Calu3 (cell line): ENCODE measurements at regions not wholly inside any gene's neighbourhood (a gene's known extent, or its start where the extent isn't known, plus 50 kb on each side); places are given as distances from the start of the nearest gene placed in this dataset.
A peak's percentile ranks its signal among the peaks of the same experiment; 100 is the strongest.

Source experiments
- BruUV-seq: library from RNA; stranded (reverse); fragments of 400-500 nt; replicated peaks from 2 replicates; lab custom pipeline; 2021; lab: Mats Ljungman, UMichigan
- CTCF ChIA-PET: fragments of 300-600 bp; sonication (Branson Sonifier 250); formaldehyde crosslinking; loops from one replicate; lab custom pipeline; 2022; ENCODE audit warnings: antibody characterized with exemption; lab: Charles Lee
- DNase-seq: peaks from one replicate; pipeline ENCODE4 v3.0.0; 2022
- H3K27ac Mint-ChIP-seq: one replicate; pipeline ENCODE4 v1.8.0; 2022; ENCODE audit warnings: mixed read lengths; ENCODE audit not compliant: unreplicated experiment
- H3K27me3 Mint-ChIP-seq: one replicate; pipeline ENCODE4 v1.8.0; 2022; ENCODE audit warnings: mixed read lengths; ENCODE audit not compliant: unreplicated experiment
- H3K36me3 Mint-ChIP-seq: one replicate; pipeline ENCODE4 v1.8.0; 2022; ENCODE audit warnings: mild to moderate bottlenecking, moderate library complexity, mixed read lengths; ENCODE audit not compliant: insufficient read depth, unreplicated experiment
- H3K4me1 Mint-ChIP-seq: one replicate; pipeline ENCODE4 v1.8.0; 2022; ENCODE audit warnings: mild to moderate bottlenecking, low read depth, mixed read lengths; ENCODE audit not compliant: unreplicated experiment
- H3K4me3 Mint-ChIP-seq: one replicate; pipeline ENCODE4 v1.8.0; 2022; ENCODE audit warnings: mild to moderate bottlenecking, low read depth, moderate library complexity, mixed read lengths; ENCODE audit not compliant: unreplicated experiment
- H3K9me3 Mint-ChIP-seq: one replicate; pipeline ENCODE4 v1.8.0; 2022; ENCODE audit warnings: low read depth, mixed read lengths; ENCODE audit not compliant: unreplicated experiment
- intact Hi-C: fragments of 100-400 bp; cut with micrococcal nuclease; formaldehyde crosslinking; loops from one replicate; pipeline ENCODE4 v1.10.0; 2022; ENCODE audit not compliant: unreplicated experiment
- TF ChIP-seq, protein P1 (sequence below): fragments of 200-600 bp; IDR thresholded peaks from one replicate; pipeline ENCODE4 v1.8.0; 2022; ENCODE audit warnings: antibody characterized with exemption; ENCODE audit not compliant: unreplicated experiment

GRCh38 chr6:27558028-27558724 is 85.3 kb upstream of the ZNF184 start:
- Mint-ChIP-seq H3K4me3 (peak overlapping the region; percentile 68), H3K4me1 (peaks cover 17% of the 10 kb centered on the region)

DNA sequence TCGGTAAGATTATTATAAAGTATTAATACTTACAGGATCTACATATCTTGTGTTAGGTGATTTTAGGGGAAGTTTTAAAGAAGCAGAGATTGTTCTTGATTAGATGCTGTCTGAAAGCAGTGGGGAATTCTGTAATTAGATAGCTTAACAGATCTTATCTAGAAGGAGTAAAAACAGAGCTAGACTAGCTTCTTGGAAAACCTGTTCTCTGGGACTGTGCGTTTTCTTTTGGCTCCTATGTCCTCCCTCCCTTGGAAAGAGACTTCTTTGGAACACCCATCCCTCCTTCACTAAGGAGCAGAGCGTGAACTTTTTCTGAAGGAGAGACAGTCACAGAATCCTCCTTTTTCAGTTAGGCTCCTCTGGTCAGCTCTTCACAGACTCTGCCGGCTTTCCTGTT is 83.5 kb upstream of the ZNF184 start:
- intact Hi-C loops = no loop called here
- no peak overlapping the region for H3K4me3 Mint-ChIP-seq
- BruUV-seq = no TSS peak
- peaks cover 11% of the 10 kb centered on the region for H3K36me3 Mint-ChIP-seq
- H3K27ac Mint-ChIP-seq = no peak overlapping the region
- TF ChIP-seq, protein P1, sequence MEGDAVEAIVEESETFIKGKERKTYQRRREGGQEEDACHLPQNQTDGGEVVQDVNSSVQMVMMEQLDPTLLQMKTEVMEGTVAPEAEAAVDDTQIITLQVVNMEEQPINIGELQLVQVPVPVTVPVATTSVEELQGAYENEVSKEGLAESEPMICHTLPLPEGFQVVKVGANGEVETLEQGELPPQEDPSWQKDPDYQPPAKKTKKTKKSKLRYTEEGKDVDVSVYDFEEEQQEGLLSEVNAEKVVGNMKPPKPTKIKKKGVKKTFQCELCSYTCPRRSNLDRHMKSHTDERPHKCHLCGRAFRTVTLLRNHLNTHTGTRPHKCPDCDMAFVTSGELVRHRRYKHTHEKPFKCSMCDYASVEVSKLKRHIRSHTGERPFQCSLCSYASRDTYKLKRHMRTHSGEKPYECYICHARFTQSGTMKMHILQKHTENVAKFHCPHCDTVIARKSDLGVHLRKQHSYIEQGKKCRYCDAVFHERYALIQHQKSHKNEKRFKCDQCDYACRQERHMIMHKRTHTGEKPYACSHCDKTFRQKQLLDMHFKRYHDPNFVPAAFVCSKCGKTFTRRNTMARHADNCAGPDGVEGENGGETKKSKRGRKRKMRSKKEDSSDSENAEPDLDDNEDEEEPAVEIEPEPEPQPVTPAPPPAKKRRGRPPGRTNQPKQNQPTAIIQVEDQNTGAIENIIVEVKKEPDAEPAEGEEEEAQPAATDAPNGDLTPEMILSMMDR = no peak
- peaks cover 17% of the 10 kb centered on the region for H3K4me1 Mint-ChIP-seq
- CTCF ChIA-PET = no interaction called here
- H3K27me3 Mint-ChIP-seq = peaks cover 2% of the 10 kb centered on the region
- peaks cover 2% of the 10 kb centered on the region for H3K9me3 Mint-ChIP-seq
- DNase-seq = no peak

More at GRCh38 chr6:27558028-27558724, 85.3 kb upstream of the ZNF184 start:
- intact Hi-C loops = no loop called here
- H3K9me3 Mint-ChIP-seq = no peaks in the 10 kb centered on the region
- BruUV-seq = no TSS peak
- DNase-seq = no peak
- peaks cover 7% of the 10 kb centered on the region for H3K27me3 Mint-ChIP-seq
- TF ChIP-seq, protein P1 = no peak
- H3K27ac Mint-ChIP-seq = no peak overlapping the region
- CTCF ChIA-PET = interaction anchor here (1.3 kb wide), 1 partner anchor 380 kb away, joined by 3 read pairs; no protein-coding TSS in a partner anchor
- peaks cover 8% of the 10 kb centered on the region for H3K36me3 Mint-ChIP-seq

- intact Hi-C loops = no loop called here
Observed at GRCh38 chr6:27553123-27553904, 80.4 kb upstream of the ZNF184 start.

GRCh38 chr6:27551607-27552006 is 78.7 kb upstream of the ZNF184 start:
- Mint-ChIP-seq H3K4me3 (no peak overlapping the region), H3K4me1 (peaks cover 15% of the 10 kb centered on the region), H3K9me3 (peaks cover 2% of the 10 kb centered on the region), H3K27me3 (no peaks in the 10 kb centered on the region), H3K27ac (no peak overlapping the region), H3K36me3 (peaks cover 27% of the 10 kb centered on the region)
- CTCF ChIA-PET = interaction anchor here (0.7 kb wide), 1 partner anchor 283 kb away, joined by 3 read pairs; no protein-coding TSS in a partner anchor
- no peak for DNase-seq
- TF ChIP-seq, protein P1 = no peak
- intact Hi-C loops = no loop called here
- no TSS peak for BruUV-seq

More at GRCh38 chr6:27553123-27553904, 80.4 kb upstream of the ZNF184 start:
- TF ChIP-seq, protein P1 = no peak
- Mint-ChIP-seq H3K4me1 (peaks cover 14% of the 10 kb centered on the region), H3K36me3 (peaks cover 12% of the 10 kb centered on the region), H3K4me3 (peak overlapping the region; percentile 65), H3K27ac (peak overlapping the region; percentile 95), H3K27me3 (no peaks in the 10 kb centered on the region), H3K9me3 (peaks cover 2% of the 10 kb centered on the region)
- BruUV-seq = TSS peak; percentile 100
- CTCF ChIA-PET = interaction anchor here (0.8 kb wide), 2 partner anchors 131 to 199 kb away, joined by 3 to 4 read pairs; no protein-coding TSS in a partner anchor
- DNase-seq = peak; percentile 75
